ENCODE measurements at regions not wholly inside any gene's neighbourhood (a gene's known extent, or its start where the extent isn't known, plus 50 kb on each side); places are given as distances from the start of the nearest gene placed in this dataset.

DNA sequence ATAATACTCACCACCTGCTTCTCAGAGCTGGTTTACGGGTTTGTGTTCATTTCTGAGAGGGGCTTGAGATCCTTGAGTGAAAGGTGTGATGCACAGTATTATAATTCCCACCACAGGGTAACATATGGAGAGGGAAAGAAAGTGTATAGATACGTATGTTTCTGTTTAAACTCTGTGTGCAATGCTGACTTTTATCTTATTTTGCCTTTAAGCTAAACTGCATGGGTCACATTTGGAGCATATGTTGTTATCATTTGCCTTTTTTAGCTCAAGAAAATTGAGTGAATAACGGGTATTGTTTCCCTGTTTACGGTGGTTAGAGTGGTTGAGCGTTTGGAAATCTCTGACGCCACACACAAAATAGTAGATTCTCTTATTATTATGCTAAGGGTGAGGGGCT, 191.1 kb upstream of the NFIA start:
- no peak for DNase-seq
- intact Hi-C loops (cut with DNase I): no loop called here
- Histone ChIP-seq H3K9me3 (no peaks in the 10 kb centered on the region), H3K36me3 (no peaks in the 10 kb centered on the region), H3K27me3 (no peaks in the 10 kb centered on the region), H3K4me3 (no peak overlapping the region), H3K4me1 (no peaks in the 10 kb centered on the region), H3K27ac (no peak overlapping the region)
- TF ChIP-seq POLR2A (IDR thresholded peaks at IDR 0.05): no peak
- TF ChIP-seq EP300 (IDR thresholded peaks at IDR 0.05): no peak
- TF ChIP-seq, protein P1, sequence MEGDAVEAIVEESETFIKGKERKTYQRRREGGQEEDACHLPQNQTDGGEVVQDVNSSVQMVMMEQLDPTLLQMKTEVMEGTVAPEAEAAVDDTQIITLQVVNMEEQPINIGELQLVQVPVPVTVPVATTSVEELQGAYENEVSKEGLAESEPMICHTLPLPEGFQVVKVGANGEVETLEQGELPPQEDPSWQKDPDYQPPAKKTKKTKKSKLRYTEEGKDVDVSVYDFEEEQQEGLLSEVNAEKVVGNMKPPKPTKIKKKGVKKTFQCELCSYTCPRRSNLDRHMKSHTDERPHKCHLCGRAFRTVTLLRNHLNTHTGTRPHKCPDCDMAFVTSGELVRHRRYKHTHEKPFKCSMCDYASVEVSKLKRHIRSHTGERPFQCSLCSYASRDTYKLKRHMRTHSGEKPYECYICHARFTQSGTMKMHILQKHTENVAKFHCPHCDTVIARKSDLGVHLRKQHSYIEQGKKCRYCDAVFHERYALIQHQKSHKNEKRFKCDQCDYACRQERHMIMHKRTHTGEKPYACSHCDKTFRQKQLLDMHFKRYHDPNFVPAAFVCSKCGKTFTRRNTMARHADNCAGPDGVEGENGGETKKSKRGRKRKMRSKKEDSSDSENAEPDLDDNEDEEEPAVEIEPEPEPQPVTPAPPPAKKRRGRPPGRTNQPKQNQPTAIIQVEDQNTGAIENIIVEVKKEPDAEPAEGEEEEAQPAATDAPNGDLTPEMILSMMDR (IDR thresholded peaks at IDR 0.05): no peak
- TF ChIP-seq POLR2AphosphoS5 (IDR thresholded peaks at IDR 0.05): no peak
- 89 to 90% methylated on average over 6 of the region's 6 CpGs for WGBS, 2 donors

DNA sequence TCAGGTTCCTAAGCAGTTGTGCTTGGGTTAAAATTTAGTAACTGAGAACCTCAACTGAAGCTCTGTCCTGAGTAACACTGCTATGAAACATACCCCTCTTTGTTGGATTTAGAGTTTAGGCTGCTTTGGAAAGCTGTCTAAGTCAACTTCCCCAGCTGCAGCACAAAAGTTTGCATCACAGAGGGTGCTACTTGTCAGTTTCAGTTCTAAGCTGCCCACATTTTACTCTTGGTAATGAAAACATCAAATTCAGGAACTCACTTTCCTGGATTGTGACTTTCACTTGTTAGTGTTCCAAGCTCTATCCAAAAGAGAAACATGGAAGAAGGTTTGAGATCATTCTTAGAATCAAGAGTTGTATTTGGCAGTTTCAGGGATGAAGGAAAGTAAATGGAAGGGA, 191.7 kb upstream of the NFIA start:
- no peak overlapping the region for H3K4me3 ChIP-seq
- H3K27ac ChIP-seq: no peak overlapping the region
- TF ChIP-seq, protein P1 (IDR thresholded peaks at IDR 0.05): no peak
- TF ChIP-seq POLR2A (IDR thresholded peaks at IDR 0.05): no peak
- no peak for TF ChIP-seq EP300 (IDR thresholded peaks at IDR 0.05)
- TF ChIP-seq POLR2AphosphoS5 (IDR thresholded peaks at IDR 0.05): no peak
- no peaks in the 10 kb centered on the region for H3K27me3 ChIP-seq
- H3K4me1 ChIP-seq: no peaks in the 10 kb centered on the region
- H3K9me3 ChIP-seq: no peaks in the 10 kb centered on the region
- H3K36me3 ChIP-seq: no peaks in the 10 kb centered on the region
- DNase-seq: no peak
- intact Hi-C loops (cut with DNase I): no loop called here

DNA sequence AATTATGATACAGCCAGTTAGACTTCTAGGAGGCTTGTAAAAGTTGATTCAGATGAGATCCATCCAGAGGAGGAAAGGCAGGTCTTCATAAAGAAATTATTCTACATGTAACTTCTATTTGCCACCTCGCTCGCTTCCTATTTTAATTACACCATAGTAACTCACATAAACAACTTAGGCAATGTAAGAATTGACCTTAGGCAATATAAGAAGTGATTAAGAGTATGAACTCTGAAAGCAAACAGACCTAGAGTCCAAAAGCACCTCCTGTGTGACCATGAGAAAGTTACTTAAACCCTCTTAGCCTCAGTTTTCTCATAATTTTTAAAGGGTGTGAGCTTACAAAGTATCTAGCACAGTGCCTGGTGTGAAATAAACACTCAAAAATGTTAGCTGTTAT, 192.7 kb upstream of the NFIA start:
- H3K4me1 ChIP-seq: no peaks in the 10 kb centered on the region
- no peaks in the 10 kb centered on the region for H3K36me3 ChIP-seq
- no peak overlapping the region for H3K27ac ChIP-seq
- 29 to 65% methylated on average over 2 of the region's 2 CpGs for WGBS, 2 donors
- no peaks in the 10 kb centered on the region for H3K27me3 ChIP-seq
- DNase-seq: no peak
- intact Hi-C loops (cut with DNase I): no loop called here
- TF ChIP-seq POLR2AphosphoS5 (IDR thresholded peaks at IDR 0.05): no peak
- TF ChIP-seq, protein P1 (IDR thresholded peaks at IDR 0.05): no peak
- TF ChIP-seq EP300 (IDR thresholded peaks at IDR 0.05): no peak
- no peak for TF ChIP-seq POLR2A (IDR thresholded peaks at IDR 0.05)
- H3K9me3 ChIP-seq: no peaks in the 10 kb centered on the region
- no peak overlapping the region for H3K4me3 ChIP-seq

DNA sequence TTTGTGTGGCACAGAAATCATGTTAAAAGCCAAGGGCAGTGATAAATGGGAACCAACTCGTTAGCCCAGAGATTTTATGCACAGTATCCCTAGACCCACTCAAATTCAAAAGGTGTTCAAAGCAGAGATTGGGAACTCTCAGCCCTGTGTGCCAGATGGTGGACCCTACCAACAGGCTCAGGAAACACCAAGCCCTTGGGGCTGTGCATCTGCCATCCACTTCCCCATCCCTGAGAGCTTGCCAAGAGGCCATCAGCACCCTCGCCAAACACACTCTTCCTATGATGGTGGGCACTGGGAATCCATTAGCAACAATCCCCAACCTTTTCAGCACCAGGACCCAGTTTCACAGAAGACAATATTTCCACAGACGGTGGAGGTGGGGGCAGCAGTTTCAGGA, 194.2 kb upstream of the NFIA start:
- TF ChIP-seq EP300 (IDR thresholded peaks at IDR 0.05) (no peak), POLR2AphosphoS5 (IDR thresholded peaks at IDR 0.05) (no peak)
- WGBS, 2 donors: 88 to 92% methylated on average over 3 of the region's 3 CpGs
- no peak overlapping the region for H3K27ac ChIP-seq
- H3K4me1 ChIP-seq: no peaks in the 10 kb centered on the region
- no peaks in the 10 kb centered on the region for H3K9me3 ChIP-seq
- intact Hi-C loops (cut with DNase I): no loop called here
- DNase-seq: no peak
- no peaks in the 10 kb centered on the region for H3K36me3 ChIP-seq
- no peaks in the 10 kb centered on the region for H3K27me3 ChIP-seq
- no peak overlapping the region for H3K4me3 ChIP-seq

DNA sequence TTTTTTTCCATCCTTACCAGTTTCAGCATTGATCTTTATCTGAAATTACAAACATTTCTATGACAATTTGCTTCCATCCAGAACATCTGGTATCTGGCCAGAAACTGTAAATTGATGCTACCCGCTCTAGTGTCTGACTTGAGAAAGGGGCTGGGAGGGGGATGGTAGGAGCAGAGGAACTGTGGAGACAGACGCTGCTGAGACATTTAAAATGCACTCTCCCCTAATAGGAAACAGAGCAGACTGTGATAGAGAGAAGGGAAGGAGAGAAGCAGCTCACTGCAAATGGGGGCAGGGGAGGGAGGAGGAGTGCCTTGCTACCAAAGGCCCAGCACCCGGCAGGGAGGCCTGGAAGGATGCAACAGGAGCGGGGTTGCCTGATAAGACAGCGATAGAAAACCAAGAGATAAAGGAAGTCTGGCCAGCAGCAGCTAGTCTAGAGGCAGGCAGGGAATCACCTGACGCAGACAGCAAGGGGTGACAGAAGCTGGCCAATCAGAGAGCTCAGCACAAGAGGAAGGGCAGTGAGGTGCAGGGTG, 195.5 kb upstream of the NFIA start:
- intact Hi-C loops (cut with DNase I): no loop called here
- no peak for DNase-seq
- TF ChIP-seq EP300 (IDR thresholded peaks at IDR 0.05): no peak
- TF ChIP-seq, protein P1 (IDR thresholded peaks at IDR 0.05): no peak
- TF ChIP-seq POLR2AphosphoS5 (IDR thresholded peaks at IDR 0.05): no peak
- no peak for TF ChIP-seq POLR2A (IDR thresholded peaks at IDR 0.05)
- no peak overlapping the region for H3K27ac ChIP-seq
- 76 to 88% methylated on average over 6 of the region's 6 CpGs for WGBS, 2 donors
- no peaks in the 10 kb centered on the region for H3K36me3 ChIP-seq
- no peaks in the 10 kb centered on the region for H3K4me1 ChIP-seq
- no peak overlapping the region for H3K4me3 ChIP-seq
- H3K27me3 ChIP-seq: no peaks in the 10 kb centered on the region
- H3K9me3 ChIP-seq: no peaks in the 10 kb centered on the region
